Glutamatergic neuron (in vitro differentiated cells): ENCODE measurements at regions not wholly inside any gene's neighbourhood (a gene's known extent, or its start where the extent isn't known, plus 50 kb on each side); places are given as distances from the start of the nearest gene placed in this dataset.

Experiments
- DNase-seq: peaks from one replicate; pipeline ENCODE4 v3.0.0; 2022
- H3K27ac Mint-ChIP-seq: one replicate; pipeline ENCODE4 v1.8.0; 2020; ENCODE audit warnings: mild to moderate bottlenecking, mixed read lengths, inconsistent platforms; ENCODE audit not compliant: unreplicated experiment
- H3K27me3 Mint-ChIP-seq: one replicate; pipeline ENCODE4 v1.8.0; 2020; ENCODE audit warnings: mild to moderate bottlenecking, moderate library complexity, mixed read lengths, inconsistent platforms; ENCODE audit not compliant: unreplicated experiment
- H3K36me3 Mint-ChIP-seq: one replicate; pipeline ENCODE4 v1.8.0; 2020; ENCODE audit warnings: mild to moderate bottlenecking, mixed read lengths, inconsistent platforms; ENCODE audit not compliant: unreplicated experiment
- H3K4me1 Mint-ChIP-seq: one replicate; pipeline ENCODE4 v1.8.0; 2020; ENCODE audit warnings: mild to moderate bottlenecking, low read depth, mixed read lengths, inconsistent platforms; ENCODE audit not compliant: unreplicated experiment
- H3K4me3 Mint-ChIP-seq: one replicate; pipeline ENCODE4 v1.8.0; 2020; ENCODE audit warnings: mild to moderate bottlenecking, mixed read lengths, inconsistent platforms; ENCODE audit not compliant: unreplicated experiment
- H3K9me3 Mint-ChIP-seq: one replicate; pipeline ENCODE4 v1.8.0; 2020; ENCODE audit warnings: mild to moderate bottlenecking, moderate library complexity, mixed read lengths, inconsistent platforms; ENCODE audit not compliant: unreplicated experiment
- CTCF ChIP-seq: fragments of 200-600 bp; sonication (generic); IDR thresholded peaks from one replicate; pipeline ENCODE4 v1.5.0; 2021; ENCODE audit not compliant: partially characterized antibody, unreplicated experiment

- Mint-ChIP-seq H3K36me3 (peaks cover 8% of the 10 kb centered on the region), H3K9me3 (peaks cover 3% of the 10 kb centered on the region), H3K27me3 (no peaks in the 10 kb centered on the region), H3K4me1 (no peaks in the 10 kb centered on the region), H3K27ac (no peak overlapping the region), H3K4me3 (no peak overlapping the region)
- no peak for DNase-seq
- TF ChIP-seq CTCF: no peak
Observed at GRCh38 chr18:60775978-60776377, 403.4 kb upstream of the MC4R start.

- no peaks in the 10 kb centered on the region for H3K27me3 Mint-ChIP-seq
- DNase-seq: no peak
- no peak for TF ChIP-seq CTCF
- no peak overlapping the region for H3K4me3 Mint-ChIP-seq
- no peaks in the 10 kb centered on the region for H3K9me3 Mint-ChIP-seq
- H3K27ac Mint-ChIP-seq: no peak overlapping the region
- H3K36me3 Mint-ChIP-seq: peaks cover 5% of the 10 kb centered on the region
- H3K4me1 Mint-ChIP-seq: no peaks in the 10 kb centered on the region
Observed at GRCh38 chr18:60784161-60784560, 411.6 kb upstream of the MC4R start.

DNA sequence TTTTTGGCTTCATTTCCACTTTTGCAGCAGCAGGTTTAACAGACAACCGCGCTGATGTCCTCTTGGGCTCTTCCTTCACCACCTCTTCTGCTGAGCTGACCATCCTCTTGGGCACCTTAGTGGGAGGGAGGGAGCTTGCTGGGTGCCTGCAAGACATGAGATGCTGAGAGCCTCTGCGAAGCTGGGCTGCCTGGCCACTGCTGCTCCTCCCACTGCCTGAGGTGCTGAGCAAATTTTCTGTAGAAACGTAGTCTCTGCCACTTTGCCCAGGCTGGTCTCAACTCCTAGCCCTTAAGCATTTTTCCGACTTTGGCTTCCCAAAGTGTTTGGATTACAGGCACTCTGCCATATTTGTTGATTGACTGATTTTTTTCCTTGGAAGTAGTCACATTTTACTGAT lies 422.2 kb upstream of the MC4R start:
- Mint-ChIP-seq H3K4me1 (no peaks in the 10 kb centered on the region), H3K27me3 (no peaks in the 10 kb centered on the region), H3K4me3 (no peak overlapping the region), H3K9me3 (no peaks in the 10 kb centered on the region), H3K36me3 (no peaks in the 10 kb centered on the region), H3K27ac (no peak overlapping the region)
- peak; percentile 13 for DNase-seq
- TF ChIP-seq CTCF: no peak

DNA sequence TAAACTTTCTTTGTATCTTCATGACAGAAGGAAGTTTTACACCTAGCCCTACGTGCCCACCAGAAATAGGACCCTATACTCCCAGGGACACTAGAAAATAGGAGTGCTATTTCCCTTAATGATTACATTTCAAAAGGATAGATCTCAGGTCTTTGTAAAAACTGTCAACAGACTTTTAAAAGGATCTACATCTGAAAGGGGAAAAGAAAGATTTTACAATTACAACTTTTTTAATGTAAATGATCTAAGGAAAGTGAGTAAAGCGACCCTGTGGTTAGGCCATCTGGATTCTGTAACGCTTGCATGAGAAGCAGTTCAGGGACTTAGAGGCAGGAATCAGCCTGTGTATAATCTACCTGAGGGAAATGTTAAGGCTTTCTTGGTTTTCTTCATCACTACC lies 431.8 kb upstream of the MC4R start:
- TF ChIP-seq CTCF: no peak
- Mint-ChIP-seq H3K36me3 (no peaks in the 10 kb centered on the region), H3K27ac (no peak overlapping the region), H3K9me3 (no peaks in the 10 kb centered on the region), H3K27me3 (no peaks in the 10 kb centered on the region), H3K4me1 (no peaks in the 10 kb centered on the region), H3K4me3 (no peak overlapping the region)
- DNase-seq: no peak

- DNase-seq: no peak
- no peak for TF ChIP-seq CTCF
- Mint-ChIP-seq H3K27me3 (no peaks in the 10 kb centered on the region), H3K36me3 (no peaks in the 10 kb centered on the region), H3K27ac (no peak overlapping the region), H3K9me3 (no peaks in the 10 kb centered on the region), H3K4me1 (no peaks in the 10 kb centered on the region), H3K4me3 (no peak overlapping the region)
Observed at GRCh38 chr18:60809937-60810336, 437.4 kb upstream of the MC4R start.
